Neural cell (in vitro differentiated cells): ENCODE measurements at regions not wholly inside any gene's neighbourhood (a gene's known extent, or its start where the extent isn't known, plus 50 kb on each side); places are given as distances from the start of the nearest gene placed in this dataset.

Experiments
- EZH2 ChIP-seq: fragments of 200-600, 300-800 bp; shearing (Covaris generic), sonication (generic); IDR thresholded peaks from 2 replicates; pipeline ENCODE4 v1.6.1; 2014; ENCODE audit warnings: antibody characterized with exemption, low read length, borderline replicate concordance, mild to moderate bottlenecking; ENCODE audit not compliant: insufficient read depth, poor library complexity, severe bottlenecking
- MXI1 ChIP-seq: fragments of 450-650 bp; conservative IDR thresholded peaks from 2 replicates; pipeline ENCODE4 v1.6.1; 2014; ENCODE audit warnings: antibody characterized with exemption, mild to moderate bottlenecking; ENCODE audit not compliant: poor library complexity, severe bottlenecking
- RAD21 ChIP-seq: fragments of 450-650 bp; conservative IDR thresholded peaks from 2 replicates; pipeline ENCODE4 v1.6.1; 2014; ENCODE audit warnings: antibody characterized with exemption, mild to moderate bottlenecking, moderate library complexity
- TF ChIP-seq, protein P1 (sequence below): fragments of 450-650 bp; IDR thresholded peaks from 2 replicates; pipeline ENCODE4 v1.5.1; 2014; ENCODE audit warnings: antibody characterized with exemption, mild to moderate bottlenecking, moderate library complexity; ENCODE audit not compliant: poor library complexity, severe bottlenecking
- TF ChIP-seq, protein P2 (sequence below): IDR thresholded peaks from 2 replicates; pipeline ENCODE4 v1.6.1; 2012; ENCODE audit warnings: borderline replicate concordance

DNA sequence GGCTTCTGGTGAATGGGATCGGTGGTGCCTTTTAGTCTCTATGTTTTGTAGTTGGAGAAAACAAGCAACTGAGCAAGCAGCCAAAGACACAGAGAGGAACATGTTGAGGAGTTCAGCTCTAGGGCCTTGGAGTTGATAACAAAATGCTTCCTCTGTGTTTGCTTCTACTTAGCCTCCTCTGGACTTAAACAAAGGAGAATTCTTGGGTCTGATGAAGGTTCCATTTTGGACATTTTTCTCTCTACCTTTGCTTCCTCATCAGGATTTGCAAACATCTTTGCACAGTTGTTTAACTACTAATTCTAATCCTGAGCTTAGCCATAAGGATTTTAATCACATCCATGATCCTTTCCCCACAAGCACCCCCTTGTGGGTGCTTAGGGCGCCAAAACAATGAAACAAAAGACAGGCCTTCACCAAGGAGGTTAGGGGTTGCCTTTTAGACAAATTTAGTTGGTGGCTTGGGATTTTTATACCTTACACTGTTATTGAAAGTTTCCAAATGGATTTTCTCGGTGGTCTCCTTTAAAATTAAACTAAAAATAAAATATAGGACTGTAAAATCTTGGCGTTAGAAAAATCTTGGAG lies 148.5 kb upstream of the SATB2 start:
- TF ChIP-seq, protein P1, sequence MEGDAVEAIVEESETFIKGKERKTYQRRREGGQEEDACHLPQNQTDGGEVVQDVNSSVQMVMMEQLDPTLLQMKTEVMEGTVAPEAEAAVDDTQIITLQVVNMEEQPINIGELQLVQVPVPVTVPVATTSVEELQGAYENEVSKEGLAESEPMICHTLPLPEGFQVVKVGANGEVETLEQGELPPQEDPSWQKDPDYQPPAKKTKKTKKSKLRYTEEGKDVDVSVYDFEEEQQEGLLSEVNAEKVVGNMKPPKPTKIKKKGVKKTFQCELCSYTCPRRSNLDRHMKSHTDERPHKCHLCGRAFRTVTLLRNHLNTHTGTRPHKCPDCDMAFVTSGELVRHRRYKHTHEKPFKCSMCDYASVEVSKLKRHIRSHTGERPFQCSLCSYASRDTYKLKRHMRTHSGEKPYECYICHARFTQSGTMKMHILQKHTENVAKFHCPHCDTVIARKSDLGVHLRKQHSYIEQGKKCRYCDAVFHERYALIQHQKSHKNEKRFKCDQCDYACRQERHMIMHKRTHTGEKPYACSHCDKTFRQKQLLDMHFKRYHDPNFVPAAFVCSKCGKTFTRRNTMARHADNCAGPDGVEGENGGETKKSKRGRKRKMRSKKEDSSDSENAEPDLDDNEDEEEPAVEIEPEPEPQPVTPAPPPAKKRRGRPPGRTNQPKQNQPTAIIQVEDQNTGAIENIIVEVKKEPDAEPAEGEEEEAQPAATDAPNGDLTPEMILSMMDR = no peak
- TF ChIP-seq MXI1 (no peak), EZH2 (no peak), RAD21 (no peak)
- TF ChIP-seq, protein P2, sequence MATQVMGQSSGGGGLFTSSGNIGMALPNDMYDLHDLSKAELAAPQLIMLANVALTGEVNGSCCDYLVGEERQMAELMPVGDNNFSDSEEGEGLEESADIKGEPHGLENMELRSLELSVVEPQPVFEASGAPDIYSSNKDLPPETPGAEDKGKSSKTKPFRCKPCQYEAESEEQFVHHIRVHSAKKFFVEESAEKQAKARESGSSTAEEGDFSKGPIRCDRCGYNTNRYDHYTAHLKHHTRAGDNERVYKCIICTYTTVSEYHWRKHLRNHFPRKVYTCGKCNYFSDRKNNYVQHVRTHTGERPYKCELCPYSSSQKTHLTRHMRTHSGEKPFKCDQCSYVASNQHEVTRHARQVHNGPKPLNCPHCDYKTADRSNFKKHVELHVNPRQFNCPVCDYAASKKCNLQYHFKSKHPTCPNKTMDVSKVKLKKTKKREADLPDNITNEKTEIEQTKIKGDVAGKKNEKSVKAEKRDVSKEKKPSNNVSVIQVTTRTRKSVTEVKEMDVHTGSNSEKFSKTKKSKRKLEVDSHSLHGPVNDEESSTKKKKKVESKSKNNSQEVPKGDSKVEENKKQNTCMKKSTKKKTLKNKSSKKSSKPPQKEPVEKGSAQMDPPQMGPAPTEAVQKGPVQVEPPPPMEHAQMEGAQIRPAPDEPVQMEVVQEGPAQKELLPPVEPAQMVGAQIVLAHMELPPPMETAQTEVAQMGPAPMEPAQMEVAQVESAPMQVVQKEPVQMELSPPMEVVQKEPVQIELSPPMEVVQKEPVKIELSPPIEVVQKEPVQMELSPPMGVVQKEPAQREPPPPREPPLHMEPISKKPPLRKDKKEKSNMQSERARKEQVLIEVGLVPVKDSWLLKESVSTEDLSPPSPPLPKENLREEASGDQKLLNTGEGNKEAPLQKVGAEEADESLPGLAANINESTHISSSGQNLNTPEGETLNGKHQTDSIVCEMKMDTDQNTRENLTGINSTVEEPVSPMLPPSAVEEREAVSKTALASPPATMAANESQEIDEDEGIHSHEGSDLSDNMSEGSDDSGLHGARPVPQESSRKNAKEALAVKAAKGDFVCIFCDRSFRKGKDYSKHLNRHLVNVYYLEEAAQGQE = no peak
